Osteoblast (primary cell): ENCODE measurements at regions not wholly inside any gene's neighbourhood (a gene's known extent, or its start where the extent isn't known, plus 50 kb on each side); places are given as distances from the start of the nearest gene placed in this dataset.

ENCODE experiments used
- DNase-seq: peaks from one replicate; pipeline ENCODE4 v3.0.0; 2011; ENCODE audit warnings: low spot score, mixed read lengths; ENCODE audit not compliant: insufficient read length; ENCODE audit errors: missing footprints
- H2AFZ ChIP-seq: 2 replicates; pipeline ENCODE4 v1.6.0; 2011; ENCODE audit warnings: mild to moderate bottlenecking, low read length
- H3K27ac ChIP-seq: 2 replicates; pipeline ENCODE4 v1.5.1; 2011; ENCODE audit warnings: mild to moderate bottlenecking, low read depth, low read length, moderate library complexity
- H3K27me3 ChIP-seq: 2 replicates; pipeline ENCODE4 v1.6.0; 2012; ENCODE audit warnings: mild to moderate bottlenecking, control low read depth, inconsistent platforms, low read length, moderate library complexity; ENCODE audit not compliant: insufficient read depth
- H3K36me3 ChIP-seq: 2 replicates; pipeline ENCODE4 v1.5.1; 2011; ENCODE audit warnings: mild to moderate bottlenecking, low read length, control low read depth, moderate library complexity; ENCODE audit not compliant: insufficient read depth
- H3K4me1 ChIP-seq: 2 replicates; pipeline ENCODE4 v1.5.1; 2011; ENCODE audit warnings: mild to moderate bottlenecking, low read length, control low read depth, moderate library complexity; ENCODE audit not compliant: insufficient read depth
- H3K4me2 ChIP-seq: 2 replicates; pipeline ENCODE4 v1.6.0; 2011; ENCODE audit warnings: mild to moderate bottlenecking, low read length; ENCODE audit not compliant: insufficient read depth
- H3K4me3 ChIP-seq: fragments of 200-600 bp; sonication (generic); 3 replicates; pipeline ENCODE4 v1.5.1; 2012; ENCODE audit warnings: mild to moderate bottlenecking, low read length, inconsistent platforms; ENCODE audit not compliant: insufficient read depth
- H3K79me2 ChIP-seq: 2 replicates; pipeline ENCODE4 v1.6.0; 2012; ENCODE audit warnings: mild to moderate bottlenecking, low read length, control low read depth, inconsistent platforms; ENCODE audit not compliant: insufficient read depth
- H3K9me3 ChIP-seq: 2 replicates; pipeline ENCODE4 v1.5.1; 2011; ENCODE audit warnings: low read depth, low read length, control low read depth
- H4K20me1 ChIP-seq: 2 replicates; pipeline ENCODE4 v1.6.0; 2012; ENCODE audit warnings: mild to moderate bottlenecking, low read length, control low read depth; ENCODE audit not compliant: insufficient read depth
- TF ChIP-seq, protein P1 (sequence below): IDR thresholded peaks from 2 replicates; pipeline ENCODE4 v1.5.1; 2011; ENCODE audit warnings: mild to moderate bottlenecking, low read depth, low read length, moderate library complexity; ENCODE audit errors: extremely low read depth

DNA sequence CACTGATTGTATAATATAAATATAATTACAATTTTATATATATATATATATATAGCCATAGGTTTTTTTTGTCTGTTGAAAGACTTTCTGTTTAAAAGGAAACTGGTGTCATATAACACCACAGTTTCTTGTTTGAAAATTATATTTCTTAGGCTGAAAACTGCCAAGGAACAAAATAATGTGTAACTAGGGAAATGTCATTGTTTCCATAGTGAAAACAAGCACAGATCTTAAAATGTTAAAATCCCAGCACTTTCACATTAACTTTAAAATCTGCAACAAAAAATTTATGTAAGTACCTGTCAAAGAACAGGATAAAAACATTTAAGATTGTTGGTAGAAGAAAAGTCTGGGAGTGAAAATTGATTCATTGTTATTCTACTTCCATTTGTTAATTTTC lies 104.2 kb downstream of the ATP6V1G3 start:
- no peaks in the 10 kb centered on the region for H3K4me1 ChIP-seq

DNA sequence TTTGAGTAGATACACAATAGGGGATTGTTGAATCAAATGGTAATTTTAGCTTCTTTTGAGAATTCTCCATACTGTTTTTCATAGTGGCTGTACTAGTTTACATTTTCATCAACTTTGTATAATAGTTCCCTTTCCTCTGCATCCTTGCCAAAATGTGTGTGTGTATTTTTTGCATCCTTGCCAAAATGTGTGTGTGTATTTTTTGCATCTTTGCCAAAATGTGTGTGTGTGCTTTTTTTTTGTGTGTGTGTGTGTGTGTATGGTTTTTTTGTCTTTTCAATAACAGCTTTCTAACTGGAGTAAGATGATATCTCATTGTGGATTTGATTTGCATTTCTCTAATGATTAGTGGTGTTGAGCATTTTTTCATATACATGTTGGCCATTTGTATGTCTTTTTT lies 105.4 kb downstream of the ATP6V1G3 start:
- Histone ChIP-seq H3K27ac (no peak overlapping the region), H3K79me2 (no peaks in the 10 kb centered on the region), H3K9me3 (no peaks in the 10 kb centered on the region), H3K4me2 (no peak overlapping the region), H3K27me3 (no peaks in the 10 kb centered on the region), H4K20me1 (no peaks in the 10 kb centered on the region), H3K4me1 (no peaks in the 10 kb centered on the region), H2AFZ (no peak overlapping the region), H3K36me3 (no peaks in the 10 kb centered on the region), H3K4me3 (no peak overlapping the region)
- no peak for DNase-seq
- TF ChIP-seq, protein P1, sequence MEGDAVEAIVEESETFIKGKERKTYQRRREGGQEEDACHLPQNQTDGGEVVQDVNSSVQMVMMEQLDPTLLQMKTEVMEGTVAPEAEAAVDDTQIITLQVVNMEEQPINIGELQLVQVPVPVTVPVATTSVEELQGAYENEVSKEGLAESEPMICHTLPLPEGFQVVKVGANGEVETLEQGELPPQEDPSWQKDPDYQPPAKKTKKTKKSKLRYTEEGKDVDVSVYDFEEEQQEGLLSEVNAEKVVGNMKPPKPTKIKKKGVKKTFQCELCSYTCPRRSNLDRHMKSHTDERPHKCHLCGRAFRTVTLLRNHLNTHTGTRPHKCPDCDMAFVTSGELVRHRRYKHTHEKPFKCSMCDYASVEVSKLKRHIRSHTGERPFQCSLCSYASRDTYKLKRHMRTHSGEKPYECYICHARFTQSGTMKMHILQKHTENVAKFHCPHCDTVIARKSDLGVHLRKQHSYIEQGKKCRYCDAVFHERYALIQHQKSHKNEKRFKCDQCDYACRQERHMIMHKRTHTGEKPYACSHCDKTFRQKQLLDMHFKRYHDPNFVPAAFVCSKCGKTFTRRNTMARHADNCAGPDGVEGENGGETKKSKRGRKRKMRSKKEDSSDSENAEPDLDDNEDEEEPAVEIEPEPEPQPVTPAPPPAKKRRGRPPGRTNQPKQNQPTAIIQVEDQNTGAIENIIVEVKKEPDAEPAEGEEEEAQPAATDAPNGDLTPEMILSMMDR = no peak

More for the DNA sequence above, 104.2 kb downstream of the ATP6V1G3 start:
- Histone ChIP-seq H3K79me2 (no peaks in the 10 kb centered on the region), H3K9me3 (no peaks in the 10 kb centered on the region), H3K4me3 (no peak overlapping the region), H3K27ac (no peak overlapping the region), H2AFZ (no peak overlapping the region), H3K4me2 (no peak overlapping the region), H4K20me1 (no peaks in the 10 kb centered on the region), H3K27me3 (no peaks in the 10 kb centered on the region), H3K36me3 (no peaks in the 10 kb centered on the region)
- TF ChIP-seq, protein P1 = no peak
- no peak for DNase-seq

DNA sequence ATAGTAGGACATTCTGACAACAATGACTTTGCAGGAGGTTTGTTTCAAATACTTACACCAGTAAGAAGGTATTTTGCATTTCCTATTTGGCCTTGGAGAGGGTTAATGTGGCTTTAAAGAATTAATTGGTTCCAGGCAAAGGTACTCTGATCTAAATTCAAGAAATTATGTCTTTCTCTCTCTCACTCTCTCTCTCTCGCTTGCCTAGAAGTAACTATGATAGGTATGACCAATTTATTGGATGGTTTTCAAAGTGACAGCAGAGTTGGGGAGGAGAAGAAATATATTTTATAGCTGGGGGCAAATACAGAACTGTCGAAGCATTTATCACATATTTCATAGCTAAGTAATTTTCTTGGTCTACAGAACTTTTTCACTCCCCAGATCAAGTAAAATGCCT lies 116.0 kb downstream of the ATP6V1G3 start:
- H3K9me3 ChIP-seq = no peaks in the 10 kb centered on the region
- no peak for DNase-seq
- H3K27me3 ChIP-seq = no peaks in the 10 kb centered on the region
- H2AFZ ChIP-seq = no peak overlapping the region
- H3K36me3 ChIP-seq = no peaks in the 10 kb centered on the region
- H3K79me2 ChIP-seq = no peaks in the 10 kb centered on the region
- H3K4me1 ChIP-seq = no peaks in the 10 kb centered on the region
- no peak overlapping the region for H3K4me3 ChIP-seq
- H4K20me1 ChIP-seq = no peaks in the 10 kb centered on the region
- no peak overlapping the region for H3K27ac ChIP-seq
- TF ChIP-seq, protein P1 = no peak
- no peak overlapping the region for H3K4me2 ChIP-seq

DNA sequence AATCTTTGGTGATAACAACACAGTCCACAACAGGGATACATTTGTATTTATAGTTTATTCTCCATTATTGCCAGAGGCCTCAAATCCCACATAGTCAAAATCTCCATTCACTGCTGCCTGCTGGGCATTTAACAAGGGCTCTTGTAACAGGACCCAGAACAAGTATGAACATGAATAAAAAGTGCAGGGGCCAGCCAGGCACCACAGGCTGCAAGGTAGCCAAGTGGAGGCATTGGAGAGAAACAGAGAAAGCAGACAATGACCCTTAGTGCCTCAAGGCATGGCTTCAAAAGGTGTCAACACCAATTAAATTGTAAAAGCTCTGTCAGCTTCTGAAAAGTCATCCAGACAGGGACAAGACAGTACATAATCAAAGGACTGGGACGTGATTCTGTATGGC lies 116.8 kb downstream of the ATP6V1G3 start:
- H3K4me3 ChIP-seq = no peak overlapping the region

More for the DNA sequence above, 116.8 kb downstream of the ATP6V1G3 start:
- no peaks in the 10 kb centered on the region for H3K79me2 ChIP-seq
- H3K4me1 ChIP-seq = no peaks in the 10 kb centered on the region
- no peaks in the 10 kb centered on the region for H3K27me3 ChIP-seq
- DNase-seq = no peak
- peak overlapping the region; percentile 54 for H2AFZ ChIP-seq
- no peaks in the 10 kb centered on the region for H3K36me3 ChIP-seq
- H4K20me1 ChIP-seq = no peaks in the 10 kb centered on the region
- H3K4me2 ChIP-seq = no peak overlapping the region
- H3K27ac ChIP-seq = no peak overlapping the region
- TF ChIP-seq, protein P1 = no peak
- H3K9me3 ChIP-seq = no peaks in the 10 kb centered on the region
